B cell (primary cell): ENCODE measurements at regions not wholly inside any gene's neighbourhood (a gene's known extent, or its start where the extent isn't known, plus 50 kb on each side); places are given as distances from the start of the nearest gene placed in this dataset.

Experiments used
- CTCF ChIP-seq: fragments of 200-600 bp; IDR thresholded peaks from one replicate; pipeline ENCODE4 v1.8.0; 2022; ENCODE audit warnings: antibody characterized with exemption, mild to moderate bottlenecking
- EZH2 ChIP-seq: IDR thresholded peaks from 2 replicates; pipeline ENCODE4 v1.6.1; 2012; ENCODE audit warnings: borderline replicate concordance, low read depth, mild to moderate bottlenecking, moderate library complexity, low read length; ENCODE audit not compliant: insufficient read depth, poor library complexity, severe bottlenecking

GRCh38 chr16:60902114-60902513, 1134.1 kb downstream of the CDH8 start:
- TF ChIP-seq CTCF: no peak
- no peak for TF ChIP-seq EZH2
